ENCODE measurements at regions not wholly inside any gene's neighbourhood (a gene's known extent, or its start where the extent isn't known, plus 50 kb on each side); places are given as distances from the start of the nearest gene placed in this dataset.

DNA sequence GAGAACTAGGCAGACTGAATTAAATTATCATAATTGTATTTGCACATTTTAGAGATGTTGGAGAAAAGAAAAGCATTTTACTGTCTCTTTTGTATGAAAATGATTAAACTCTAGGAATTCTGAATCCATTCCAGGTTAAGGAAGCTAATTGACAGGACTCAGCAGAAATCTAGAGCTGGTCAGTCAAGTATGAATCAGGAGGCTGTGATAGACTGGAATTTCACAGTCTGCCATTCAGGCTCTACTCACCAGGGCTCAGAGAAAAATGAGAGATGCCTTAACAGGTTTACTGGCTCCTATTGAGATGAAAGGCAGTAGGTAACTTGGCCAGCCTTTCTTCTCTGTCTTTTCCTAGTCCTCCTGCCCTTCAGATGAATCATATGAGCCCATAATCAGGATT is 693.9 kb upstream of the CHORDC1 start:
- Mint-ChIP-seq H3K27ac (no peak overlapping the region), H3K36me3 (no peaks in the 10 kb centered on the region), H3K4me3 (no peak overlapping the region), H3K4me1 (no peaks in the 10 kb centered on the region), H3K27me3 (no peaks in the 10 kb centered on the region), H3K9me3 (peaks cover 4 to 11% (median 10%) of the 10 kb centered on the region in 3 donors)
- no peaks in the 10 kb centered on the region for H3K36me3 ChIP-seq (ENCODE audit: control insufficient read depth in 2 of 2, extremely low read depth in 1 of 2, insufficient read depth in 1 of 2, low read length in 1 of 2)
- CTCF ChIA-PET: no interaction called here
- H3K27me3 ChIP-seq (replicated peaks in 1 of 2; ENCODE audit: control insufficient read depth in 2 of 2, extremely low read depth in 1 of 2, insufficient read depth in 2 of 2, low read length in 1 of 2): no peaks in the 10 kb centered on the region
- H3K9me3 ChIP-seq: no peaks in the 10 kb centered on the region
- ATAC-seq (replicated peaks in 1 of 4) (no peak), DNase-seq (no peak)
- H3K27ac ChIP-seq (ENCODE audit: low read length): no peak overlapping the region
- H3K4me1 ChIP-seq (ENCODE audit: control insufficient read depth in 1 of 2, extremely low read depth in 1 of 2, insufficient read depth in 2 of 2, low read length in 2 of 2): no peaks in the 10 kb centered on the region
- POLR2A ChIA-PET: no interaction called here
- no peak overlapping the region for H3K4me3 ChIP-seq (ENCODE audit: control insufficient read depth in 1 of 2, extremely low read depth in 1 of 2, low read length in 1 of 2)

DNA sequence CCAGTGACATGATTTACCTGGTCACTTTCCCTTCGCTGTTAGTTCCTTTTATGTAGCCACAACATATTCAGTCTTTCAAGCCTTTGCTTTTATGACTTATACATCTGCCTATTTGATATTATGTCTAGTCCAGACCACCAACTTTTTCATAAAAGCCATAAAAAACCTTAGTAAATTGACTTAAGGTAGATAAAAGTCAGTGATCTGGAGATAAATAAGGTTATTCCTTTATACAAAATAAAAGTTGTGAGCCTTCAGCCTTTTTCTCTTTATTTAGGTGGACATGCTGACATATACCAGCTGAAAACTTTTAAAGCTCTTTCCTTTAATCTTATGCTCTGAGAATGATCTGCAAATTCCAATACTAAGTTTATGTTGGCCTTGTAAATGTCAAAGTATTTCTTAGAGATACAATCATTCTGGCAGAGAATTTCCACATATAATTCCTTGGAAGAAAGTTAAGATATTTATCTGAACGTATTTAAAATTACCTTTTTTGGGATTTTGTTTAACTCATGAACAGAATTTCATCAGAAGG is 690.4 kb upstream of the CHORDC1 start:
- H3K4me3 ChIP-seq (ENCODE audit: control insufficient read depth in 1 of 2, extremely low read depth in 1 of 2, low read length in 1 of 2): no peak overlapping the region
- POLR2A ChIA-PET: no interaction called here
- no peak overlapping the region for H3K27ac Mint-ChIP-seq
- no peaks in the 10 kb centered on the region for H3K27me3 ChIP-seq (replicated peaks in 1 of 2; ENCODE audit: control insufficient read depth in 2 of 2, extremely low read depth in 1 of 2, insufficient read depth in 2 of 2, low read length in 1 of 2)
- H3K4me1 ChIP-seq (ENCODE audit: control insufficient read depth in 1 of 2, extremely low read depth in 1 of 2, insufficient read depth in 2 of 2, low read length in 2 of 2): no peaks in the 10 kb centered on the region
- H3K9me3 Mint-ChIP-seq: peaks cover 7 to 16% (median 11%) of the 10 kb centered on the region in 3 donors
- no peaks in the 10 kb centered on the region for H3K4me1 Mint-ChIP-seq
- no peak for ATAC-seq (replicated peaks in 1 of 4)
- no peaks in the 10 kb centered on the region for H3K36me3 Mint-ChIP-seq
- DNase-seq: no peak
- H3K4me3 Mint-ChIP-seq: no peak overlapping the region
- CTCF ChIA-PET: no interaction called here
- no peaks in the 10 kb centered on the region for H3K27me3 Mint-ChIP-seq
- WGBS (ENCODE audit: insufficient coverage): no CpG with 5 or more reads among the region's 2 CpGs
- no peaks in the 10 kb centered on the region for H3K9me3 ChIP-seq
- no peaks in the 10 kb centered on the region for H3K36me3 ChIP-seq (ENCODE audit: control insufficient read depth in 2 of 2, extremely low read depth in 1 of 2, insufficient read depth in 1 of 2, low read length in 1 of 2)
- no peak overlapping the region for H3K27ac ChIP-seq (ENCODE audit: low read length)

DNA sequence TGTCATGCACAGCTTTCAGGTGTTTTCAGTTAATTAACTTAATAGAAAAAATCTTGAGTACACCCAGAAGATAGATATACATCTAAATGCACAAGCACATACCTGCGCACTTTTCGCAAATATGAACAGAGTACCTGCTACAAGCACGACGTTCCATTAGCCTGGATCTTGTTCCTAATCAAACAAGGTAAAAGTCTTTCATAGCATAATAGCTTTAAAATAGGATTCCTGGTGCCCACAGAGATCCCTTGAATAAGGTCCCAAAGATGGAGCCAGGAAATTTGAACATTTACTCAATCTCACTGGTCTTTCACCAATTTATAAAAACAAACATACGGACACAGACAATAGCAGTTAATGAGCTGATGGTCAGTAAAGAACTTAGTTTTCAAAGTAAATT is 689.8 kb upstream of the CHORDC1 start:
- 100% methylated on average over 1 of the region's 5 CpGs for WGBS (ENCODE audit: insufficient coverage)
- no peaks in the 10 kb centered on the region for H3K27me3 ChIP-seq (replicated peaks in 1 of 2; ENCODE audit: control insufficient read depth in 2 of 2, extremely low read depth in 1 of 2, insufficient read depth in 2 of 2, low read length in 1 of 2)
- POLR2A ChIA-PET: no interaction called here
- H3K27ac Mint-ChIP-seq: no peak overlapping the region
- H3K4me3 ChIP-seq (ENCODE audit: control insufficient read depth in 1 of 2, extremely low read depth in 1 of 2, low read length in 1 of 2): no peak overlapping the region
- DNase-seq (no peak), ATAC-seq (replicated peaks in 1 of 4) (no peak)
- CTCF ChIA-PET: no interaction called here
- no peak overlapping the region for H3K27ac ChIP-seq (ENCODE audit: low read length)
- no peaks in the 10 kb centered on the region for H3K36me3 ChIP-seq (ENCODE audit: control insufficient read depth in 2 of 2, extremely low read depth in 1 of 2, insufficient read depth in 1 of 2, low read length in 1 of 2)
- no peaks in the 10 kb centered on the region for H3K9me3 ChIP-seq
- H3K36me3 Mint-ChIP-seq: no peaks in the 10 kb centered on the region
- peaks cover 7 to 16% (median 11%) of the 10 kb centered on the region in 3 donors for H3K9me3 Mint-ChIP-seq
- no peaks in the 10 kb centered on the region for H3K4me1 Mint-ChIP-seq
- no peaks in the 10 kb centered on the region for H3K4me1 ChIP-seq (ENCODE audit: control insufficient read depth in 1 of 2, extremely low read depth in 1 of 2, insufficient read depth in 2 of 2, low read length in 2 of 2)
- H3K27me3 Mint-ChIP-seq: no peaks in the 10 kb centered on the region
- H3K4me3 Mint-ChIP-seq: no peak overlapping the region

DNA sequence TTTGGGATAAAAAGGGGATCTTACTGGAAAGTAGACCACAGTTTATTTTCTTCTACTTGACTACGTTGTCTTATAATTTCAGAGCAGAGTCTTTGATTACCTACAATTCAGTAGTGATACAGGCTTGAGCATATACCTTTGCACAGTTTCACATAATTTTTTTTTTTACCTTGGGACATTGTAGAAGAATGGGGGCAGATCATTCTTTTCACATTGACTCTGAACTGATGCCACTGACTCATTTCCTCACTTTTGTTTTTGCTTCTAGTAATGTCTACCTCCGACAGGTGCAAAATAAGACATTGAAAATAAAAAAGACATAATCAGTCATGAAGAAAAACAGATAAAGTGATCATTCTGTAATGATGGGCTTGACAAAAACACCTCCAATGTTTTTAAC is 688.3 kb upstream of the CHORDC1 start:
- ATAC-seq (replicated peaks in 1 of 4): no peak
- Mint-ChIP-seq H3K9me3 (peaks cover 8 to 16% (median 12%) of the 10 kb centered on the region in 3 donors), H3K36me3 (no peaks in the 10 kb centered on the region), H3K27me3 (no peaks in the 10 kb centered on the region), H3K4me3 (no peak overlapping the region), H3K27ac (no peak overlapping the region), H3K4me1 (no peaks in the 10 kb centered on the region)
- Histone ChIP-seq H3K4me3 (ENCODE audit: control insufficient read depth in 1 of 2, extremely low read depth in 1 of 2, low read length in 1 of 2) (no peak overlapping the region), H3K9me3 (no peaks in the 10 kb centered on the region), H3K27me3 (replicated peaks in 1 of 2; ENCODE audit: control insufficient read depth in 2 of 2, extremely low read depth in 1 of 2, insufficient read depth in 2 of 2, low read length in 1 of 2) (no peaks in the 10 kb centered on the region), H3K27ac (ENCODE audit: low read length) (no peak overlapping the region), H3K4me1 (ENCODE audit: control insufficient read depth in 1 of 2, extremely low read depth in 1 of 2, insufficient read depth in 2 of 2, low read length in 2 of 2) (no peaks in the 10 kb centered on the region), H3K36me3 (ENCODE audit: control insufficient read depth in 2 of 2, extremely low read depth in 1 of 2, insufficient read depth in 1 of 2, low read length in 1 of 2) (no peaks in the 10 kb centered on the region)
- CTCF ChIA-PET: no interaction called here
- WGBS (ENCODE audit: insufficient coverage): no CpG with 5 or more reads among the region's 2 CpGs
- DNase-seq: no peak
- POLR2A ChIA-PET: no interaction called here

DNA sequence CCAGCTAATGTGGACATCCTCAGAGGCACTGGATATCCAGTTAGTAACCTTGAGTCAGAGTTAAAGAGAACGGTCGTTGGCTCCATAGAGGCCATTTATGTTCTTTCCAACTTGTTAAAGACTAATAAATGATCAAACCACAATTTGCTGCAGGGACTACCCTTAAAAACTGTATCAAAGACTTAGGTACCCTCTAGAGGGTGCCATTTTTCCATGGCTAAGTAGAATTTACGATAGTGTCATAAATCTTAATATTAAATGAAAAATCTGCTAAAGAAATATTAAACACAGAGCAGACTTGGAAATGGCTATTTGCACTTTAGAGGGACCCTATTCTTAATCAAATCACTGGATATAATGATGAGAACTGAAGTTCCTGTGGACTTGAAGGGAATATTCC is 685.2 kb upstream of the CHORDC1 start:
- CTCF ChIA-PET: no interaction called here
- WGBS (ENCODE audit: insufficient coverage): no CpG with 5 or more reads among the region's 3 CpGs
- no peaks in the 10 kb centered on the region for H3K36me3 Mint-ChIP-seq
- H3K9me3 Mint-ChIP-seq: peaks cover 7 to 21% (median 9%) of the 10 kb centered on the region in 3 donors
- Histone ChIP-seq H3K9me3 (no peaks in the 10 kb centered on the region), H3K4me3 (ENCODE audit: control insufficient read depth in 1 of 2, extremely low read depth in 1 of 2, low read length in 1 of 2) (no peak overlapping the region), H3K27ac (ENCODE audit: low read length) (no peak overlapping the region), H3K36me3 (ENCODE audit: control insufficient read depth in 2 of 2, extremely low read depth in 1 of 2, insufficient read depth in 1 of 2, low read length in 1 of 2) (no peaks in the 10 kb centered on the region), H3K27me3 (replicated peaks in 1 of 2; ENCODE audit: control insufficient read depth in 2 of 2, extremely low read depth in 1 of 2, insufficient read depth in 2 of 2, low read length in 1 of 2) (no peaks in the 10 kb centered on the region), H3K4me1 (ENCODE audit: control insufficient read depth in 1 of 2, extremely low read depth in 1 of 2, insufficient read depth in 2 of 2, low read length in 2 of 2) (no peaks in the 10 kb centered on the region)
- H3K27me3 Mint-ChIP-seq: no peaks in the 10 kb centered on the region
- no peaks in the 10 kb centered on the region for H3K4me1 Mint-ChIP-seq
- ATAC-seq (replicated peaks in 1 of 4): no peak
- DNase-seq: no peak
- no peak overlapping the region for H3K4me3 Mint-ChIP-seq
- no peak overlapping the region for H3K27ac Mint-ChIP-seq
- POLR2A ChIA-PET: interaction anchor here in 1 of 2 donors (0.6 kb wide), 1 partner anchor 54 kb away, joined by 3 read pairs; no protein-coding TSS in a partner anchor

DNA sequence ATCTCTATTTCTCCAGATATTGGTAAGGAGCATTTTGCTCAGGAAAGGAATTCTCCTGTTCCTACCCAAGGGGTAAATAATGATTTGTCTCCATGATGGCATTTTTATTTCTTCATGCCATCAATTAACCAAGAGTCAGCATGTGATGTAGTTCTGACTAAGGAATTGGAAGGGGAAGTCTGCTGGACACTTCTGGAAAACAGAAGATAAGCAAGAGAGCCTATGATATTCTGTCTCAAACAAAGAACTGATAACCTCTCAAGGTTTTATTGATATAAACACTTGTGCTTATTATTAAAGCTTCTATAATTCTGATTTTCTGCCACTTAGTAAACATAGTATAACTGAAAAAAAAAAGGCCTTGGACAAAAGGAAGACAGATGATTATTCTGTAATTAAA is 673.0 kb upstream of the CHORDC1 start:
- Histone ChIP-seq H3K4me3 (ENCODE audit: control insufficient read depth in 1 of 2, extremely low read depth in 1 of 2, low read length in 1 of 2) (no peak overlapping the region), H3K27me3 (replicated peaks in 1 of 2; ENCODE audit: control insufficient read depth in 2 of 2, extremely low read depth in 1 of 2, insufficient read depth in 2 of 2, low read length in 1 of 2) (no peaks in the 10 kb centered on the region), H3K9me3 (no peaks in the 10 kb centered on the region), H3K4me1 (ENCODE audit: control insufficient read depth in 1 of 2, extremely low read depth in 1 of 2, insufficient read depth in 2 of 2, low read length in 2 of 2) (no peaks in the 10 kb centered on the region), H3K27ac (ENCODE audit: low read length) (no peak overlapping the region), H3K36me3 (ENCODE audit: control insufficient read depth in 2 of 2, extremely low read depth in 1 of 2, insufficient read depth in 1 of 2, low read length in 1 of 2) (no peaks in the 10 kb centered on the region)
- Mint-ChIP-seq H3K27ac (no peak overlapping the region), H3K36me3 (no peaks in the 10 kb centered on the region), H3K4me1 (no peaks in the 10 kb centered on the region), H3K27me3 (no peaks in the 10 kb centered on the region), H3K4me3 (no peak overlapping the region), H3K9me3 (peaks cover 14 to 26% (median 17%) of the 10 kb centered on the region in 3 donors)
- CTCF ChIA-PET: interaction anchor here in 1 of 2 donors (0.6 kb wide), 1 partner anchor 65 kb away, joined by 4 read pairs; no protein-coding TSS in a partner anchor
- DNase-seq: no peak
- ATAC-seq (replicated peaks in 1 of 4): no peak
- POLR2A ChIA-PET: no interaction called here

DNA sequence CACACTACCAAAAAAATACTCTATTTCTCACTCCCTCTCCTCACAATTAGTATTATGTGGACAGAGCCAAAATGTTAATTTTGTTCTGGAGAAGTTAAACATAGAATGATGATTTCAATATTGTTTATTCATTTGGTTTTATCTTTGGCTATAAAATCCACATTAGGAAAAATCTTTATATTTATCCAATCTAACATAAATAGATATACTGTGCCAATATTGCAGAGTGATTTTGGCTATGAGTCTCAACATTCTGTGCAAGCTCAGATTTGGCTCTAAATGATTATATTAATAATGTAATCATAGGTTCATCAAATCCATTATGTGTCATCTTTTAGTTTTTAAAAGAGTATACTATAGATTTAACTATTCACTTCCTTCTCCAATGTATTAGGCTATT is 667.5 kb upstream of the CHORDC1 start:
- CTCF ChIA-PET: no interaction called here
- no peaks in the 10 kb centered on the region for H3K27me3 Mint-ChIP-seq
- H3K9me3 ChIP-seq: no peaks in the 10 kb centered on the region

More for the DNA sequence above, 667.5 kb upstream of the CHORDC1 start:
- Histone ChIP-seq H3K27me3 (replicated peaks in 1 of 2; ENCODE audit: control insufficient read depth in 2 of 2, extremely low read depth in 1 of 2, insufficient read depth in 2 of 2, low read length in 1 of 2) (no peaks in the 10 kb centered on the region), H3K4me1 (ENCODE audit: control insufficient read depth in 1 of 2, extremely low read depth in 1 of 2, insufficient read depth in 2 of 2, low read length in 2 of 2) (no peaks in the 10 kb centered on the region), H3K27ac (ENCODE audit: low read length) (no peak overlapping the region), H3K36me3 (ENCODE audit: control insufficient read depth in 2 of 2, extremely low read depth in 1 of 2, insufficient read depth in 1 of 2, low read length in 1 of 2) (no peaks in the 10 kb centered on the region), H3K4me3 (ENCODE audit: control insufficient read depth in 1 of 2, extremely low read depth in 1 of 2, low read length in 1 of 2) (no peak overlapping the region)
- ATAC-seq (replicated peaks in 1 of 4) (no peak), DNase-seq (no peak)
- H3K36me3 Mint-ChIP-seq: no peaks in the 10 kb centered on the region
- H3K4me1 Mint-ChIP-seq: no peaks in the 10 kb centered on the region
- H3K9me3 Mint-ChIP-seq: peaks cover 13 to 14% (median 13%) of the 10 kb centered on the region in 3 donors
- no peak overlapping the region for H3K27ac Mint-ChIP-seq
- no peak overlapping the region for H3K4me3 Mint-ChIP-seq
- POLR2A ChIA-PET: no interaction called here
